ENCODE measurements at regions not wholly inside any gene's neighbourhood (a gene's known extent, or its start where the extent isn't known, plus 50 kb on each side); places are given as distances from the start of the nearest gene placed in this dataset.

- DNase-seq (ENCODE audit: low read depth) (no peak), FAIRE-seq (no peak)
- Mint-ChIP-seq H3K27ac (ENCODE audit: unreplicated experiment) (no peak overlapping the region), H3K27me3 (ENCODE audit: low read depth, unreplicated experiment) (peaks cover 3% of the 10 kb centered on the region), H3K4me3 (ENCODE audit: unreplicated experiment) (no peak overlapping the region), H3K36me3 (ENCODE audit: low read depth, unreplicated experiment) (no peaks in the 10 kb centered on the region), H3K4me1 (ENCODE audit: low read depth, unreplicated experiment) (no peaks in the 10 kb centered on the region), H3K9me3 (ENCODE audit: unreplicated experiment) (peaks cover 2% of the 10 kb centered on the region)
- Histone ChIP-seq H4K20me1 (ENCODE audit: insufficient read depth, low read length) (no peaks in the 10 kb centered on the region), H3K4me1 (ENCODE audit: insufficient read depth, low read length) (no peaks in the 10 kb centered on the region), H3K4me3 (ENCODE audit: insufficient read depth, low read depth, low read length) (no peak overlapping the region), H3K36me3 (ENCODE audit: insufficient read depth, low read length) (no peaks in the 10 kb centered on the region), H3K27ac (ENCODE audit: low read depth, low read length) (no peak overlapping the region), H3K27me3 (ENCODE audit: insufficient read depth, low read length) (no peaks in the 10 kb centered on the region), H3K4me2 (ENCODE audit: low read length) (no peak overlapping the region), H3K9ac (ENCODE audit: low read length) (no peak overlapping the region), H3K79me2 (ENCODE audit: insufficient read depth, low read length) (no peaks in the 10 kb centered on the region), H2AFZ (ENCODE audit: low read depth, low read length) (no peak overlapping the region), H3K9me3 (ENCODE audit: insufficient read depth, low read depth, low read length) (no peaks in the 10 kb centered on the region)
- TF ChIP-seq EZH2 (IDR thresholded peaks at IDR 0.05; ENCODE audit: insufficient read depth, low read length), result no peak
- no peak for TF ChIP-seq CTCF (IDR thresholded peaks at IDR 0.05; ENCODE audit: insufficient read depth, low read depth, low read length)
Observed at GRCh38 chr2:595141-595815, 81.9 kb downstream of the TMEM18 start.

DNA sequence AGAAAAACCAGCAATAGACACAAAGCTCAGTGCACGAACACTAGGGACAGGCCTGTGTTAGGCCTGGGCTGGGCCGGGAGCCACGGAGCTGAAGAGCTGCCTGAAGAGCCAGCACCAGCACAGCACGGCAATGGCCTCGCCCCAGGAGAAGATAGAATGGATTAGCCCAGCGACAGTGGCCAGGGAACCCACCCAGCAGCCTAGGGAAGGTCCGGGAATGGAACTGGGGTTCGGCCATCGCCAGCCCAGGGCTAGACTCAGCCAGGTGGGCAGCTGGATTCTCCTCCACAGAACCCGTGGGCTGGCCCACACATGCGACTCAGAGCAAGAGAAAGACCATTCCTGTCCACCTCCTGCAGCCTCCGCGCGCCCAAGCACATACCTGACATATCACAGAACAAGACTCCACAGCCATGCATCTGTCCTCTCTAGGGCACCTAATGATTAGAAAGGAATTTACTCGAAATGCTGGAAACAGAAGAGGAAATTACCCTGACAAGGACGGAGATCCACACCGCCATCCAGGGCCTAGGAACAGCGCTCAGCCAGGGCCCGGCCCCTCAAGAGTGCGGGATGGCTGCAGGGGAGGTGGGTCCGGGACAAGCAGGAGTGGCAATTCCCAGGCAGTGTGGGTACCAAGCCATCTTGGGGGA, 82.8 kb downstream of the TMEM18 start:
- H3K36me3 Mint-ChIP-seq (ENCODE audit: low read depth, unreplicated experiment), result no peaks in the 10 kb centered on the region
- H3K4me1 Mint-ChIP-seq (ENCODE audit: low read depth, unreplicated experiment), result no peaks in the 10 kb centered on the region

More for the DNA sequence above, 82.8 kb downstream of the TMEM18 start:
- H2AFZ ChIP-seq (ENCODE audit: low read depth, low read length), result no peak overlapping the region
- H3K9me3 ChIP-seq (ENCODE audit: insufficient read depth, low read depth, low read length), result no peaks in the 10 kb centered on the region
- no peaks in the 10 kb centered on the region for H3K27me3 Mint-ChIP-seq (ENCODE audit: low read depth, unreplicated experiment)
- no peaks in the 10 kb centered on the region for H3K36me3 ChIP-seq (ENCODE audit: insufficient read depth, low read length)
- DNase-seq (ENCODE audit: low read depth) (no peak), FAIRE-seq (no peak)
- no peak overlapping the region for H3K9ac ChIP-seq (ENCODE audit: low read length)
- H3K27ac ChIP-seq (ENCODE audit: low read depth, low read length), result no peak overlapping the region
- H3K4me1 ChIP-seq (ENCODE audit: insufficient read depth, low read length), result no peaks in the 10 kb centered on the region
- no peaks in the 10 kb centered on the region for H4K20me1 ChIP-seq (ENCODE audit: insufficient read depth, low read length)
- no peak for TF ChIP-seq EZH2 (IDR thresholded peaks at IDR 0.05; ENCODE audit: insufficient read depth, low read length)
- TF ChIP-seq CTCF (IDR thresholded peaks at IDR 0.05; ENCODE audit: insufficient read depth, low read depth, low read length), result no peak
- H3K4me2 ChIP-seq (ENCODE audit: low read length), result no peak overlapping the region
- no peaks in the 10 kb centered on the region for H3K27me3 ChIP-seq (ENCODE audit: insufficient read depth, low read length)
- no peaks in the 10 kb centered on the region for H3K9me3 Mint-ChIP-seq (ENCODE audit: unreplicated experiment)
- no peak overlapping the region for H3K27ac Mint-ChIP-seq (ENCODE audit: unreplicated experiment)
- H3K4me3 Mint-ChIP-seq (ENCODE audit: unreplicated experiment), result no peak overlapping the region
- no peak overlapping the region for H3K4me3 ChIP-seq (ENCODE audit: insufficient read depth, low read depth, low read length)
- H3K79me2 ChIP-seq (ENCODE audit: insufficient read depth, low read length), result no peaks in the 10 kb centered on the region

Data from astrocyte (in vitro differentiated cells and primary cell).